ENCODE measurements at regions not wholly inside any gene's neighbourhood (a gene's known extent, or its start where the extent isn't known, plus 50 kb on each side); places are given as distances from the start of the nearest gene placed in this dataset.

- no peak for DNase-seq
Observed at GRCh38 chr6:85396159-85396808, 53.6 kb upstream of the NT5E start.

GRCh38 chr6:85395746-85396145, 54.1 kb upstream of the NT5E start:
- DNase-seq, result no peak

- no peak for DNase-seq
Observed at GRCh38 chr6:85394853-85395538, 54.9 kb upstream of the NT5E start.

GRCh38 chr6:85394199-85394598, 55.7 kb upstream of the NT5E start:
- no peak for DNase-seq

- DNase-seq, result no peak
Observed at GRCh38 chr6:85392379-85392778, 57.5 kb upstream of the NT5E start.

- no peak for DNase-seq
Observed at GRCh38 chr6:85390775-85391174, 59.1 kb upstream of the NT5E start.

- DNase-seq, result no peak
Observed at GRCh38 chr6:85390105-85390728, 59.7 kb upstream of the NT5E start.

GRCh38 chr6:85389151-85389797, 60.6 kb upstream of the NT5E start:
- no peak for DNase-seq

- no peak for DNase-seq
Observed at GRCh38 chr6:85388531-85388930, 61.4 kb upstream of the NT5E start.

- DNase-seq, result no peak
Observed at GRCh38 chr6:85385636-85386315, 64.1 kb upstream of the NT5E start.

- DNase-seq, result no peak
Observed at GRCh38 chr6:85383042-85383441, 66.8 kb upstream of the NT5E start.

GRCh38 chr6:85382541-85382940, 67.3 kb upstream of the NT5E start:
- DNase-seq, result no peak

- DNase-seq, result no peak
Observed at GRCh38 chr6:85372915-85373270, 77.0 kb upstream of the NT5E start.

GRCh38 chr6:85372188-85372914, 77.5 kb upstream of the NT5E start:
- no peak for DNase-seq

GRCh38 chr6:85368631-85369030, 81.3 kb upstream of the NT5E start:
- DNase-seq, result no peak

GRCh38 chr6:85364344-85364743, 85.5 kb upstream of the NT5E start:
- DNase-seq, result no peak

GRCh38 chr6:85363870-85364269, 86.0 kb upstream of the NT5E start:
- no peak for DNase-seq

GRCh38 chr6:85362652-85363310, 87.1 kb upstream of the NT5E start:
- no peak for DNase-seq

- DNase-seq, result no peak
Observed at GRCh38 chr6:85361643-85362014, 88.3 kb upstream of the NT5E start.

GRCh38 chr6:85360794-85361642, 88.9 kb upstream of the NT5E start:
- no peak for DNase-seq

- no peak for DNase-seq
Observed at GRCh38 chr6:85357651-85358050, 92.2 kb upstream of the NT5E start.

Data from NCI-H2107 (cell line).